ENCODE measurements at regions not wholly inside any gene's neighbourhood (a gene's known extent, or its start where the extent isn't known, plus 50 kb on each side); places are given as distances from the start of the nearest gene placed in this dataset.

DNA sequence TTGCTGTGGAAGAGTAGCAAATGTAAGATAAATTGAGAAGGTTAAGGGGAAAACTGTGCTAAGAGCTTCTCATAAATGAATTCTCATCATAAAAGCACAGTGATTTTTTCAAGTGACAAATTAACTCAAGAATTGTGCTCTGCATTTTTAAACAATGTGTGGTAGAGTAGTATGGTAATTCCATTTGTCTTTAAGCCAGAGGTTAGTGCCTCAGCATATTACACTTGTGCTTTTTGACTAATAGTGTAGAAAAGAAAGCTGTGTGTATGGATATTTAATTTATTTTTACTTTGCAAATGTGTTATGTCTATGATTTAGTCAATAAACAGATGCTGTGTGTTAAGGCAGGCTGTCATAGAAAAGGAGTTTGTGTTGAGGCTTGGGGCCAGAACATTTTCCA, 61.0 kb downstream of the FHIP1A start:
- H4K20me1 ChIP-seq (ENCODE audit: insufficient read depth, low read length): no peaks in the 10 kb centered on the region
- no peak overlapping the region for H3K27ac ChIP-seq (ENCODE audit: low read length)
- TF ChIP-seq, protein P1, sequence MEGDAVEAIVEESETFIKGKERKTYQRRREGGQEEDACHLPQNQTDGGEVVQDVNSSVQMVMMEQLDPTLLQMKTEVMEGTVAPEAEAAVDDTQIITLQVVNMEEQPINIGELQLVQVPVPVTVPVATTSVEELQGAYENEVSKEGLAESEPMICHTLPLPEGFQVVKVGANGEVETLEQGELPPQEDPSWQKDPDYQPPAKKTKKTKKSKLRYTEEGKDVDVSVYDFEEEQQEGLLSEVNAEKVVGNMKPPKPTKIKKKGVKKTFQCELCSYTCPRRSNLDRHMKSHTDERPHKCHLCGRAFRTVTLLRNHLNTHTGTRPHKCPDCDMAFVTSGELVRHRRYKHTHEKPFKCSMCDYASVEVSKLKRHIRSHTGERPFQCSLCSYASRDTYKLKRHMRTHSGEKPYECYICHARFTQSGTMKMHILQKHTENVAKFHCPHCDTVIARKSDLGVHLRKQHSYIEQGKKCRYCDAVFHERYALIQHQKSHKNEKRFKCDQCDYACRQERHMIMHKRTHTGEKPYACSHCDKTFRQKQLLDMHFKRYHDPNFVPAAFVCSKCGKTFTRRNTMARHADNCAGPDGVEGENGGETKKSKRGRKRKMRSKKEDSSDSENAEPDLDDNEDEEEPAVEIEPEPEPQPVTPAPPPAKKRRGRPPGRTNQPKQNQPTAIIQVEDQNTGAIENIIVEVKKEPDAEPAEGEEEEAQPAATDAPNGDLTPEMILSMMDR (IDR thresholded peaks at IDR 0.05; ENCODE audit: low read depth, low read length): no peak
- no peak for TF ChIP-seq EZH2phosphoT487 (IDR thresholded peaks at IDR 0.05; ENCODE audit: low read depth)
- H3K9me3 ChIP-seq (ENCODE audit: insufficient read depth, low read length): no peaks in the 10 kb centered on the region
- H3K27me3 ChIP-seq (ENCODE audit: low read depth, low read length): peaks cover 24% of the 10 kb centered on the region
- no peaks in the 10 kb centered on the region for H3K79me2 ChIP-seq (ENCODE audit: low read length)
- no peak overlapping the region for H3K4me2 ChIP-seq (ENCODE audit: low read length)
- H3K4me1 ChIP-seq (ENCODE audit: low read length): no peaks in the 10 kb centered on the region
- H3K4me3 ChIP-seq (ENCODE audit: low read length): no peak overlapping the region
- H3K9ac ChIP-seq (ENCODE audit: low read length): no peak overlapping the region
- no peak overlapping the region for H2AFZ ChIP-seq (ENCODE audit: low read depth, low read length)
- no peaks in the 10 kb centered on the region for H3K36me3 ChIP-seq (replicated peaks; ENCODE audit: low read depth, low read length)

GRCh38 chr4:151471728-151472127, 62.8 kb downstream of the FHIP1A start:
- Histone ChIP-seq H3K9ac (ENCODE audit: low read length) (no peak overlapping the region), H4K20me1 (ENCODE audit: insufficient read depth, low read length) (no peaks in the 10 kb centered on the region), H3K27me3 (ENCODE audit: low read depth, low read length) (peaks cover 28% of the 10 kb centered on the region), H3K4me2 (ENCODE audit: low read length) (no peak overlapping the region), H3K4me3 (ENCODE audit: low read length) (no peak overlapping the region), H3K36me3 (replicated peaks; ENCODE audit: low read depth, low read length) (no peaks in the 10 kb centered on the region), H3K79me2 (ENCODE audit: low read length) (no peaks in the 10 kb centered on the region), H2AFZ (ENCODE audit: low read depth, low read length) (no peak overlapping the region), H3K4me1 (ENCODE audit: low read length) (no peaks in the 10 kb centered on the region), H3K9me3 (ENCODE audit: insufficient read depth, low read length) (no peaks in the 10 kb centered on the region), H3K27ac (ENCODE audit: low read length) (no peak overlapping the region)
- TF ChIP-seq EZH2phosphoT487 (IDR thresholded peaks at IDR 0.05; ENCODE audit: low read depth): no peak
- TF ChIP-seq, protein P1 (IDR thresholded peaks at IDR 0.05; ENCODE audit: low read depth, low read length): no peak

DNA sequence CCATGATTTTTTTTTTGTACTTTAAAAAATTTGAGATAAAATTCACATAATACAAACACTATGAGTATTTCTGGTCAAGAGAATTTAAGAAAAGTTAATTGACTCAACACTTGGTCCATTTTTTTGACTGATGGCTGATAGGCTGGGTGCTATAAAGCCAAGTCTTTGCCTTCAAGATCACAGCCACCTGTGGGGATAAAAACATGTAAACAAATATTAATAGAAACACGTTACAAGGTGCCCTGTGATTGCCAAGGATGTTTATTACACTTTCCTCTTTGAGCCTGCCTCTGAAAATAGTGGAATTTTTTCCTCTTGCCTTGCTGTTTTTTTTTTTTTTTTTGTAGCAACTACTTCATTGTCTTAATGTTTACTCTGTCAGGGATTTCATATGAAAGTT, 63.3 kb downstream of the FHIP1A start:
- H3K27me3 ChIP-seq (ENCODE audit: low read depth, low read length): peaks cover 33% of the 10 kb centered on the region
- no peaks in the 10 kb centered on the region for H3K79me2 ChIP-seq (ENCODE audit: low read length)
- H3K4me1 ChIP-seq (ENCODE audit: low read length): no peaks in the 10 kb centered on the region
- no peaks in the 10 kb centered on the region for H3K9me3 ChIP-seq (ENCODE audit: insufficient read depth, low read length)
- no peak overlapping the region for H2AFZ ChIP-seq (ENCODE audit: low read depth, low read length)
- TF ChIP-seq, protein P1 (IDR thresholded peaks at IDR 0.05; ENCODE audit: low read depth, low read length): no peak
- no peak for TF ChIP-seq EZH2phosphoT487 (IDR thresholded peaks at IDR 0.05; ENCODE audit: low read depth)
- no peak overlapping the region for H3K9ac ChIP-seq (ENCODE audit: low read length)
- H3K4me2 ChIP-seq (ENCODE audit: low read length): no peak overlapping the region
- H3K27ac ChIP-seq (ENCODE audit: low read length): no peak overlapping the region
- no peaks in the 10 kb centered on the region for H4K20me1 ChIP-seq (ENCODE audit: insufficient read depth, low read length)
- no peak overlapping the region for H3K4me3 ChIP-seq (ENCODE audit: low read length)
- H3K36me3 ChIP-seq (replicated peaks; ENCODE audit: low read depth, low read length): no peaks in the 10 kb centered on the region

- H3K4me2 ChIP-seq (ENCODE audit: low read length): no peak overlapping the region
- peaks cover 36% of the 10 kb centered on the region for H3K27me3 ChIP-seq (ENCODE audit: low read depth, low read length)
- no peak overlapping the region for H3K9ac ChIP-seq (ENCODE audit: low read length)
- TF ChIP-seq, protein P1 (IDR thresholded peaks at IDR 0.05; ENCODE audit: low read depth, low read length): no peak
- no peak for TF ChIP-seq EZH2phosphoT487 (IDR thresholded peaks at IDR 0.05; ENCODE audit: low read depth)
- no peaks in the 10 kb centered on the region for H3K36me3 ChIP-seq (replicated peaks; ENCODE audit: low read depth, low read length)
- H2AFZ ChIP-seq (ENCODE audit: low read depth, low read length): no peak overlapping the region
- no peaks in the 10 kb centered on the region for H3K79me2 ChIP-seq (ENCODE audit: low read length)
- no peak overlapping the region for H3K27ac ChIP-seq (ENCODE audit: low read length)
- H4K20me1 ChIP-seq (ENCODE audit: insufficient read depth, low read length): no peaks in the 10 kb centered on the region
- no peaks in the 10 kb centered on the region for H3K9me3 ChIP-seq (ENCODE audit: insufficient read depth, low read length)
- H3K4me1 ChIP-seq (ENCODE audit: low read length): no peaks in the 10 kb centered on the region
- no peak overlapping the region for H3K4me3 ChIP-seq (ENCODE audit: low read length)
Measured at GRCh38 chr4:151472711-151473110, 63.7 kb downstream of the FHIP1A start.
